ENCODE measurements at regions not wholly inside any gene's neighbourhood (a gene's known extent, or its start where the extent isn't known, plus 50 kb on each side); places are given as distances from the start of the nearest gene placed in this dataset.

DNA sequence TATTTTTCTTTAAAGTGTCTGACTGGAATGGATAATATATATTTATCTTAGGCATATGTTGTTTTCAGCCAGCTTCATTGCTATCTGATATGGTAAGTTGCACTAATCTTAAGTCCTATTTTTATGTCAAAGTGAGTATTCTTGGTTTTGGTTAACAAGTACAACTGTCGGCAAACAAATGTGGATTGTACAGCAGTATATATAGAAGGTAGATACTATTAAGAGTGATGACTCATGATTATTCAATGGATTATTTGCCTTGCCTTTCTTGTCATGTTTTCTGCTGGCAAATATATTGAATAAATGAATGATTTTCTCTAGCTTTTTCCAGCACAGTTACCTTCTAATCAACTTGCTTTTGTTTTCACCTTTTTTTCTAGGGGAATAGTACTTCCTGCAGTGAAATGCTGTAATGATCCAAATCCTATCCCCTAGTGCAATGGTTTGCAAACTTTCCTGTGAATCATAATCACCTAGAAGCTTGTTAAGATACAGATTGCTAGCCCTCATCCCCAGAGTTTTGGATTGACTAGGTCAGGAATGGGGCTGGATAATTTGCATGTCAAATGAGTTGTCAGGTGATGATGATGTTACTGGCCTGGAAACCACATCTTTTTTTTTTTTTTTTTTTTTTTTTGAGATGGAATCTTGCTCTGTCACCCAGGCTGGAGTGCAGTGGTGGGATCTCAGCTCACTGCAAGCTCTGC lies 60.8 kb upstream of the ARRDC3 start (continued):
- TF ChIP-seq CHD1 (IDR thresholded peaks at IDR 0.05; ENCODE audit: low read depth, low read length), result no peak
- TF ChIP-seq, protein P1, sequence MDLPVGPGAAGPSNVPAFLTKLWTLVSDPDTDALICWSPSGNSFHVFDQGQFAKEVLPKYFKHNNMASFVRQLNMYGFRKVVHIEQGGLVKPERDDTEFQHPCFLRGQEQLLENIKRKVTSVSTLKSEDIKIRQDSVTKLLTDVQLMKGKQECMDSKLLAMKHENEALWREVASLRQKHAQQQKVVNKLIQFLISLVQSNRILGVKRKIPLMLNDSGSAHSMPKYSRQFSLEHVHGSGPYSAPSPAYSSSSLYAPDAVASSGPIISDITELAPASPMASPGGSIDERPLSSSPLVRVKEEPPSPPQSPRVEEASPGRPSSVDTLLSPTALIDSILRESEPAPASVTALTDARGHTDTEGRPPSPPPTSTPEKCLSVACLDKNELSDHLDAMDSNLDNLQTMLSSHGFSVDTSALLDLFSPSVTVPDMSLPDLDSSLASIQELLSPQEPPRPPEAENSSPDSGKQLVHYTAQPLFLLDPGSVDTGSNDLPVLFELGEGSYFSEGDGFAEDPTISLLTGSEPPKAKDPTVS (IDR thresholded peaks at IDR 0.05; ENCODE audit: low read depth, low read length), result no peak
- no peak for TF ChIP-seq MYC (IDR thresholded peaks at IDR 0.05; ENCODE audit: insufficient read depth, insufficient read length, insufficient replicate concordance, low read length, severe bottlenecking)
- no peak for TF ChIP-seq NFXL1 (IDR thresholded peaks at IDR 0.05; ENCODE audit: borderline replicate concordance)
- TF ChIP-seq SREBF2 (IDR thresholded peaks at IDR 0.05; ENCODE audit: low read length), result no peak
- TF ChIP-seq GATAD2B (conservative IDR thresholded peaks at IDR 0.05; ENCODE audit: low read depth), result no peak
- TF ChIP-seq IKZF1 (conservative IDR thresholded peaks at IDR 0.05), result no peak
- TF ChIP-seq, protein P2, sequence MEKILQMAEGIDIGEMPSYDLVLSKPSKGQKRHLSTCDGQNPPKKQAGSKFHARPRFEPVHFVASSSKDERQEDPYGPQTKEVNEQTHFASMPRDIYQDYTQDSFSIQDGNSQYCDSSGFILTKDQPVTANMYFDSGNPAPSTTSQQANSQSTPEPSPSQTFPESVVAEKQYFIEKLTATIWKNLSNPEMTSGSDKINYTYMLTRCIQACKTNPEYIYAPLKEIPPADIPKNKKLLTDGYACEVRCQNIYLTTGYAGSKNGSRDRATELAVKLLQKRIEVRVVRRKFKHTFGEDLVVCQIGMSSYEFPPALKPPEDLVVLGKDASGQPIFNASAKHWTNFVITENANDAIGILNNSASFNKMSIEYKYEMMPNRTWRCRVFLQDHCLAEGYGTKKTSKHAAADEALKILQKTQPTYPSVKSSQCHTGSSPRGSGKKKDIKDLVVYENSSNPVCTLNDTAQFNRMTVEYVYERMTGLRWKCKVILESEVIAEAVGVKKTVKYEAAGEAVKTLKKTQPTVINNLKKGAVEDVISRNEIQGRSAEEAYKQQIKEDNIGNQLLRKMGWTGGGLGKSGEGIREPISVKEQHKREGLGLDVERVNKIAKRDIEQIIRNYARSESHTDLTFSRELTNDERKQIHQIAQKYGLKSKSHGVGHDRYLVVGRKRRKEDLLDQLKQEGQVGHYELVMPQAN (conservative IDR thresholded peaks at IDR 0.05), result no peak

GRCh38 chr5:91443023-91443422 lies 59.9 kb upstream of the ARRDC3 start:
- POLR2A ChIA-PET, result no interaction called here
- TF ChIP-seq ELK1 (IDR thresholded peaks at IDR 0.05; ENCODE audit: low read depth, low read length) (no peak), ZNF384 (IDR thresholded peaks at IDR 0.05; ENCODE audit: borderline replicate concordance, low read depth, low read length) (no peak), SPI1 (IDR thresholded peaks at IDR 0.05; ENCODE audit: borderline replicate concordance, insufficient read depth, low read depth, low read length) (no peak), TAF1 (IDR thresholded peaks at IDR 0.05; ENCODE audit: borderline replicate concordance, low read depth, low read length) (no peak), ZNF207 (IDR thresholded peaks at IDR 0.05; ENCODE audit: borderline replicate concordance) (no peak)
- TF ChIP-seq, protein P2 (conservative IDR thresholded peaks at IDR 0.05), result no peak

More at GRCh38 chr5:91443023-91443422, 59.9 kb upstream of the ARRDC3 start:
- ChIA-PET CTCF (interaction anchor here (1.2 kb wide), 1 partner anchor 23 kb away, joined by 3 read pairs; no protein-coding TSS in a partner anchor), RAD21 (ENCODE audit: unreplicated experiment) (no interaction called here), SMC1A (ENCODE audit: uncharacterized antibody, unreplicated experiment) (interaction anchor here (1.6 kb wide), 1 partner anchor 24 kb away, joined by 5 read pairs; no protein-coding TSS in a partner anchor)
- DNase-seq (ENCODE audit: low read depth, low spot score), result no peak
- no peak for ATAC-seq
- no TSS peak for BruUV-seq (replicated peaks)
- no peak for FAIRE-seq
- no peaks in the 10 kb centered on the region for H3K79me2 ChIP-seq (ENCODE audit: control insufficient read depth, insufficient read depth, low read length)
- H3K4me2 ChIP-seq (ENCODE audit: control insufficient read depth, insufficient read depth), result no peak overlapping the region
- H3K36me3 ChIP-seq (ENCODE audit: control insufficient read depth in 2 of 2, insufficient read depth in 2 of 2, low read length in 1 of 2), result no peaks in the 10 kb centered on the region
- intact Hi-C loops (cut with micrococcal nuclease; ENCODE audit: unreplicated experiment) (no loop called here), in situ Hi-C loops (cut with MboI) (no loop called here)
- no peak overlapping the region for H3K9ac ChIP-seq (ENCODE audit: control insufficient read depth, insufficient read depth, low read length)
- no peak overlapping the region for H3K27ac ChIP-seq (ENCODE audit: control insufficient read depth, insufficient read depth)
- H2AFZ ChIP-seq (ENCODE audit: control insufficient read depth, low read depth, low read length), result no peak overlapping the region
- H4K20me1 ChIP-seq (ENCODE audit: control insufficient read depth, insufficient read depth), result no peaks in the 10 kb centered on the region
- H3K4me1 ChIP-seq (ENCODE audit: control insufficient read depth, insufficient read depth, low read length), result no peaks in the 10 kb centered on the region
- H3K9me3 ChIP-seq (replicated peaks; ENCODE audit: control insufficient read depth, insufficient read depth, low read length), result no peaks in the 10 kb centered on the region
- no peaks in the 10 kb centered on the region for H3K27me3 ChIP-seq (replicated peaks in 1 of 2; ENCODE audit: control insufficient read depth in 2 of 2, insufficient read depth in 2 of 2, low read length in 1 of 2)
- H3K4me3 ChIP-seq, result no peak overlapping the region
- WGBS (ENCODE audit: insufficient coverage, insufficient replicate concordance, low lambda C conversion rate, missing lambda C conversion rate), result 100% methylated on average over 1 of the region's 1 CpG

Measured in GM12878 (cell line).